HepG2 (cell line): ENCODE measurements at regions not wholly inside any gene's neighbourhood (a gene's known extent, or its start where the extent isn't known, plus 50 kb on each side); places are given as distances from the start of the nearest gene placed in this dataset.

Experiments used
- ATAC-seq: fragments of 200-7000 bp; cut with Tn5 transposase; 3 replicates; pipeline ENCODE4 v1.9.1; 2020; ENCODE audit warnings: mild to moderate bottlenecking, moderate library complexity
- BruUV-seq: library from RNA; stranded (reverse); fragments of 400-500 nt; replicated peaks from 2 replicates; lab custom pipeline; 2021; lab: Mats Ljungman, UMichigan
- CTCF ChIA-PET: fragments of 300-600 bp; formaldehyde crosslinking; extraction: SDS; loops from one replicate; lab custom pipeline; 2021; ENCODE audit warnings: low total read pairs, inconsistent platforms, low intra/inter-chr PET ratio; lab: Yijun Ruan, JAX
- POLR2A ChIA-PET: fragments of 350-600 bp; sonication (Branson Sonifier 250); formaldehyde crosslinking; loops from one replicate; lab custom pipeline; 2020; ENCODE audit warnings: antibody characterized with exemption, inconsistent platforms; lab: Yijun Ruan, JAX
- DNase-seq: peaks from one replicate; pipeline ENCODE4 v3.0.0-alpha.2; 2015; ENCODE audit warnings: low spot score
- FAIRE-seq: peaks from 3 replicates; lab custom pipeline; 2011; peaks lifted over from hg19 to GRCh38; lab: Jason Lieb, UNC
- H2AFZ ChIP-seq: one replicate; pipeline ENCODE4 v1.6.1; 2011; ENCODE audit warnings: low read length, inconsistent platforms
- H3K27ac ChIP-seq: fragments of 300-600 bp; 3 replicates; pipeline ENCODE4 v1.8.0; 2011; ENCODE audit warnings: mixed run types, mild to moderate bottlenecking, mixed read lengths, low read length, inconsistent platforms; ENCODE audit not compliant: insufficient read depth; ENCODE audit errors: extremely low read length
- H3K27me3 ChIP-seq, 2 experiments: fragments of 200-600 bp in 1 of 2; 2 replicates in 1 of 2; 3 replicates in 1 of 2; pipeline versions ENCODE4 v1.6.0 to v1.8.0; 2011; ENCODE audit warnings: low read length in 2 of 2, mild to moderate bottlenecking in 2 of 2, moderate library complexity in 2 of 2, inconsistent platforms in 1 of 2; ENCODE audit not compliant: insufficient read depth in 2 of 2, control insufficient read depth in 1 of 2
- H3K36me3 ChIP-seq, 2 experiments: fragments of 200-600 bp in 1 of 2; replicated peaks in 1 of 2; 2 replicates in 1 of 2; 3 replicates in 1 of 2; pipeline versions ENCODE4 v1.5.1 to v1.8.0; 2011; ENCODE audit warnings: low read length in 2 of 2, inconsistent platforms in 1 of 2; ENCODE audit not compliant: insufficient read depth in 2 of 2, control insufficient read depth in 1 of 2
- H3K4me1 ChIP-seq: 2 replicates; pipeline ENCODE4 v1.5.1; 2012; ENCODE audit warnings: low read length, inconsistent platforms; ENCODE audit not compliant: insufficient read depth
- H3K4me2 ChIP-seq: 2 replicates; pipeline ENCODE4 v1.6.0; 2011; ENCODE audit warnings: low read depth, low read length, inconsistent platforms
- H3K4me3 ChIP-seq, 3 experiments: fragments of 200-600 bp in 1 of 3; sonication (generic), shearing (Covaris generic) in 1 of 3; replicated peaks in 1 of 3; 2 replicates each; pipeline ENCODE4 v1.5.1; 2011 to 2016; ENCODE audit warnings: low read length in 3 of 3, inconsistent platforms in 2 of 3, low read depth in 2 of 3, mild to moderate bottlenecking in 2 of 3, control low read depth in 1 of 3, mixed read lengths in 1 of 3; ENCODE audit not compliant: insufficient read depth in 1 of 3
- H3K79me2 ChIP-seq: one replicate; pipeline ENCODE4 v1.6.1; 2011; ENCODE audit warnings: low read length, inconsistent platforms; ENCODE audit not compliant: insufficient read depth
- H3K9ac ChIP-seq: 2 replicates; pipeline ENCODE4 v1.6.0; 2011; ENCODE audit warnings: mild to moderate bottlenecking, low read depth, low read length, inconsistent platforms; ENCODE audit not compliant: insufficient read depth
- H3K9me3 ChIP-seq: 2 replicates; pipeline ENCODE4 v1.5.1; 2012; ENCODE audit warnings: mild to moderate bottlenecking, low read length
- H4K20me1 ChIP-seq: 2 replicates; pipeline ENCODE4 v1.6.0; 2011; ENCODE audit warnings: inconsistent platforms, mild to moderate bottlenecking, low read length, moderate library complexity; ENCODE audit not compliant: insufficient read depth
- CHCHD3 ChIP-seq: sonication (generic); formaldehyde crosslinking; IDR thresholded peaks from 2 replicates; pipeline ENCODE4 v1.8.0; 2022; ENCODE audit warnings: mild to moderate bottlenecking, missing genetic modification reagents, moderate library complexity
- CREB1 ChIP-seq, 2 experiments: fragments of 450-650 bp in 1 of 2; IDR thresholded peaks; 2 replicates each; pipeline ENCODE4 v1.6.1; 2016 to 2017; ENCODE audit warnings: control low read depth in 1 of 2, mild to moderate bottlenecking in 1 of 2, missing compliant biosample characterization in 1 of 2, missing genetic modification characterization in 1 of 2
- FOSL2 ChIP-seq: sonication (generic); formaldehyde crosslinking; IDR thresholded peaks from 2 replicates; pipeline ENCODE4 v1.4.0; 2020; ENCODE audit warnings: missing genetic modification reagents
- HMGA1 ChIP-seq: sonication (generic); formaldehyde crosslinking; conservative IDR thresholded peaks from 2 replicates; pipeline ENCODE4 v1.4.0; 2020; ENCODE audit warnings: missing genetic modification reagents
- KAT7 ChIP-seq: IDR thresholded peaks from 2 replicates; pipeline ENCODE4 v1.6.1; 2018; ENCODE audit warnings: borderline replicate concordance, missing compliant biosample characterization
- STAG1 ChIP-seq: sonication (generic); formaldehyde crosslinking; IDR thresholded peaks from 2 replicates; pipeline ENCODE4 v1.4.0; 2020; ENCODE audit warnings: missing genetic modification reagents
- ZKSCAN1 ChIP-seq: fragments of 150-350 bp; IDR thresholded peaks from 2 replicates; pipeline ENCODE4 v1.6.1; 2014; ENCODE audit warnings: low read length
- ZNF124 ChIP-seq: sonication (generic); formaldehyde crosslinking; IDR thresholded peaks from 2 replicates; pipeline ENCODE4 v1.4.0; 2020; ENCODE audit warnings: missing genetic modification reagents
- ZZZ3 ChIP-seq: sonication (generic); formaldehyde crosslinking; IDR thresholded peaks from 2 replicates; pipeline ENCODE4 v1.4.0; 2020; ENCODE audit warnings: missing genetic modification reagents, mild to moderate bottlenecking, borderline replicate concordance
- WGBS: methylation state at CpG from one replicate; pipeline ENCODE4 v1.1.6; 2017; ENCODE audit warnings: low lambda C conversion rate; 5-methylcytosine and 5-hydroxymethylcytosine counted together
- in situ Hi-C: cut with HindIII; loops from 2 replicates; pipeline ENCODE4 v1.10.0; 2017; ENCODE audit warnings: low pct_unique_long_range_greater_than_20kb; ENCODE audit not compliant: extremely low pct_ligation_motif_present
- intact Hi-C: fragments of 100-400 bp; cut with micrococcal nuclease; formaldehyde crosslinking; loops from one replicate; pipeline ENCODE4 v1.10.0; 2022; ENCODE audit not compliant: unreplicated experiment
- TF ChIP-seq, protein P1 (sequence below): sonication (generic); formaldehyde crosslinking; IDR thresholded peaks from 2 replicates; pipeline ENCODE4 v1.5.0; 2020; ENCODE audit warnings: mild to moderate bottlenecking, missing genetic modification reagents, moderate library complexity
- TF ChIP-seq, protein P2 (sequence below): sonication (generic); formaldehyde crosslinking; IDR thresholded peaks from 2 replicates; pipeline ENCODE4 v1.4.0; 2020; ENCODE audit warnings: missing genetic modification reagents, mild to moderate bottlenecking, borderline replicate concordance
- TF ChIP-seq, protein P3 (sequence below): fragments of 450-650 bp; IDR thresholded peaks from 2 replicates; pipeline ENCODE4 v1.6.1; 2016

DNA sequence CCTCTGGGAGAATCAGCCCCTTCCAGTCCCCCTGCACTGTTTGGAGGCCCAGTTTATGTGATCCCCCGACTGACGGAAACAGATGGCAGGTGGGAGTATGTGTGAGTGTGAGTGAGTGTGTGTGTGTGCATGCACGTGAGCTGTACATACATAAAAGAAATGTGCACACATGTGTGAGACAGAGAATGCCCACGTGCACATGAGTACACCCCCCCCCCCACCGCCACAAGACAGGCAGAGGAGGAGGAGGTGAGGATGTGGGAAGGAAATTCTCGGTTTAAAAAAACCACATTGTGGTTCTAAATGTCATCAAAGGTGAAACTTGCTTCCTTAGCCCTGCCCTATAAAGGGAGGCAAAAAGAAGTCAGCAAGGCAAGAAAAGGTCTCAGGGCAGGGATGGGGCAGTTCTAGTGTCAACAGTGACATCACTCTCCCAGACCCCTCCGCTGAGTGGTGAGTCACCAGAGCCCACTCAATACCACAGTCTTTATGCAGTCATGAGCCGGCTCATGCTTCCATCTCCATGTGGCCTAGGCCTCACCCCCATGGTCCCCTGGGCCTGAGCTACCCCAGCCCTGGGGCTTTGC, 79.2 kb upstream of the HSPA9 start:
- H3K27me3 ChIP-seq = peaks cover 6 to 29% of the 10 kb centered on the region in 2 experiments; a peak in 3 of 5 replicates

DNA sequence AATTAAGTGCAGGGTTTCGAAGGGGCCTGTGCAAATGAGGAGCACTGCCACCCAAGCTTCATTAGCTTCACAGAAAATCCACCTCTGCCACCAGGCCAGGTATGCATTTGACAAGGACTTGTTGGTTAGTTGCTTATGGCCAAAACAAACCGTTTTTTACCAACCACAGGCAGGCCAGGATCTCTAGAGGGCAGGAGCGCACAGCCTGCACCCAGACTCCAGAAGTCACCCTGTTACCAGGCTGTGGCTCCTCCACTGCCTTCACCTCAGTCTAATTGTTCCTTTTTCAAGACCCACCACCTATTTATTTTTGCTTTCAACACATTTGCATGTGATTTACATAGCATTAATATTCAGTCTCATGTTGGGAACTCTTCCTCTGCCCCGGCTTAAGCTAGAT, 78.3 kb upstream of the HSPA9 start:
- Histone ChIP-seq H2AFZ (no peak overlapping the region), H3K4me3 (no peak overlapping the region), H3K27ac (no peak overlapping the region), H3K79me2 (no peaks in the 10 kb centered on the region), H3K36me3 (no peaks in the 10 kb centered on the region), H3K27me3 (peaks cover 7 to 29% of the 10 kb centered on the region in 2 experiments; a peak in 3 of 5 replicates), H3K4me1 (peaks cover 9% of the 10 kb centered on the region; the same call in 1 of the 2 replicates), H3K9ac (no peak overlapping the region), H3K9me3 (no peaks in the 10 kb centered on the region), H3K4me2 (no peak overlapping the region), H4K20me1 (no peaks in the 10 kb centered on the region)
- FAIRE-seq (no peak), DNase-seq (no peak), ATAC-seq (0 out of 3 replicates have a peak, but pooled peaks have one; percentile 43)
- intact Hi-C loops = no loop called here
- WGBS = 19% methylated on average over 3 of the region's 4 CpGs
- in situ Hi-C loops = no loop called here
- POLR2A ChIA-PET = no interaction called here
- no TSS peak for BruUV-seq
- CTCF ChIA-PET = no interaction called here
- TF ChIP-seq ZKSCAN1 = no peak
- no peak for TF ChIP-seq ZNF124
- no peak for TF ChIP-seq HMGA1 (CRISPR knock-in tag)
- TF ChIP-seq, protein P1, sequence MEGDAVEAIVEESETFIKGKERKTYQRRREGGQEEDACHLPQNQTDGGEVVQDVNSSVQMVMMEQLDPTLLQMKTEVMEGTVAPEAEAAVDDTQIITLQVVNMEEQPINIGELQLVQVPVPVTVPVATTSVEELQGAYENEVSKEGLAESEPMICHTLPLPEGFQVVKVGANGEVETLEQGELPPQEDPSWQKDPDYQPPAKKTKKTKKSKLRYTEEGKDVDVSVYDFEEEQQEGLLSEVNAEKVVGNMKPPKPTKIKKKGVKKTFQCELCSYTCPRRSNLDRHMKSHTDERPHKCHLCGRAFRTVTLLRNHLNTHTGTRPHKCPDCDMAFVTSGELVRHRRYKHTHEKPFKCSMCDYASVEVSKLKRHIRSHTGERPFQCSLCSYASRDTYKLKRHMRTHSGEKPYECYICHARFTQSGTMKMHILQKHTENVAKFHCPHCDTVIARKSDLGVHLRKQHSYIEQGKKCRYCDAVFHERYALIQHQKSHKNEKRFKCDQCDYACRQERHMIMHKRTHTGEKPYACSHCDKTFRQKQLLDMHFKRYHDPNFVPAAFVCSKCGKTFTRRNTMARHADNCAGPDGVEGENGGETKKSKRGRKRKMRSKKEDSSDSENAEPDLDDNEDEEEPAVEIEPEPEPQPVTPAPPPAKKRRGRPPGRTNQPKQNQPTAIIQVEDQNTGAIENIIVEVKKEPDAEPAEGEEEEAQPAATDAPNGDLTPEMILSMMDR (CRISPR knock-in tag) = peak; percentile 48
- no peak for TF ChIP-seq CREB1 (IDR thresholded peaks at IDR 0.05)
- no peak for TF ChIP-seq CREB1 (CRISPR knock-in tag; IDR thresholded peaks at IDR 0.05)
- TF ChIP-seq ZZZ3 (CRISPR knock-in tag) = no peak
- peak; percentile 48 for TF ChIP-seq STAG1 (CRISPR knock-in tag)
- TF ChIP-seq, protein P2, sequence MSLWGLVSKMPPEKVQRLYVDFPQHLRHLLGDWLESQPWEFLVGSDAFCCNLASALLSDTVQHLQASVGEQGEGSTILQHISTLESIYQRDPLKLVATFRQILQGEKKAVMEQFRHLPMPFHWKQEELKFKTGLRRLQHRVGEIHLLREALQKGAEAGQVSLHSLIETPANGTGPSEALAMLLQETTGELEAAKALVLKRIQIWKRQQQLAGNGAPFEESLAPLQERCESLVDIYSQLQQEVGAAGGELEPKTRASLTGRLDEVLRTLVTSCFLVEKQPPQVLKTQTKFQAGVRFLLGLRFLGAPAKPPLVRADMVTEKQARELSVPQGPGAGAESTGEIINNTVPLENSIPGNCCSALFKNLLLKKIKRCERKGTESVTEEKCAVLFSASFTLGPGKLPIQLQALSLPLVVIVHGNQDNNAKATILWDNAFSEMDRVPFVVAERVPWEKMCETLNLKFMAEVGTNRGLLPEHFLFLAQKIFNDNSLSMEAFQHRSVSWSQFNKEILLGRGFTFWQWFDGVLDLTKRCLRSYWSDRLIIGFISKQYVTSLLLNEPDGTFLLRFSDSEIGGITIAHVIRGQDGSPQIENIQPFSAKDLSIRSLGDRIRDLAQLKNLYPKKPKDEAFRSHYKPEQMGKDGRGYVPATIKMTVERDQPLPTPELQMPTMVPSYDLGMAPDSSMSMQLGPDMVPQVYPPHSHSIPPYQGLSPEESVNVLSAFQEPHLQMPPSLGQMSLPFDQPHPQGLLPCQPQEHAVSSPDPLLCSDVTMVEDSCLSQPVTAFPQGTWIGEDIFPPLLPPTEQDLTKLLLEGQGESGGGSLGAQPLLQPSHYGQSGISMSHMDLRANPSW (CRISPR knock-in tag) = no peak

More for the DNA sequence above, 79.2 kb upstream of the HSPA9 start:
- Histone ChIP-seq H3K4me2 (no peak overlapping the region), H3K27ac (no peak overlapping the region), H3K4me3 (no peak overlapping the region), H2AFZ (no peak overlapping the region), H3K9me3 (no peaks in the 10 kb centered on the region), H4K20me1 (no peaks in the 10 kb centered on the region), H3K79me2 (no peaks in the 10 kb centered on the region), H3K9ac (no peak overlapping the region), H3K36me3 (no peaks in the 10 kb centered on the region), H3K4me1 (peaks cover 9% of the 10 kb centered on the region; the same call in 1 of the 2 replicates)
- TF ChIP-seq CHCHD3 (CRISPR knock-in tag) = no peak
- TF ChIP-seq, protein P3, sequence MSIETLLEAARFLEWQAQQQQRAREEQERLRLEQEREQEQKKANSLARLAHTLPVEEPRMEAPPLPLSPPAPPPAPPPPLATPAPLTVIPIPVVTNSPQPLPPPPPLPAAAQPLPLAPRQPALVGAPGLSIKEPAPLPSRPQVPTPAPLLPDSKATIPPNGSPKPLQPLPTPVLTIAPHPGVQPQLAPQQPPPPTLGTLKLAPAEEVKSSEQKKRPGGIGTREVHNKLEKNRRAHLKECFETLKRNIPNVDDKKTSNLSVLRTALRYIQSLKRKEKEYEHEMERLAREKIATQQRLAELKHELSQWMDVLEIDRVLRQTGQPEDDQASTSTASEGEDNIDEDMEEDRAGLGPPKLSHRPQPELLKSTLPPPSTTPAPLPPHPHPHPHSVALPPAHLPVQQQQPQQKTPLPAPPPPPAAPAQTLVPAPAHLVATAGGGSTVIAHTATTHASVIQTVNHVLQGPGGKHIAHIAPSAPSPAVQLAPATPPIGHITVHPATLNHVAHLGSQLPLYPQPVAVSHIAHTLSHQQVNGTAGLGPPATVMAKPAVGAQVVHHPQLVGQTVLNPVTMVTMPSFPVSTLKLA = peak; percentile 74
- no peak for TF ChIP-seq KAT7 (CRISPR knock-in tag)
- peak; percentile 59 for TF ChIP-seq FOSL2 (CRISPR knock-in tag)
- TF ChIP-seq CREB1 (IDR thresholded peaks at IDR 0.05) = 0 out of 2 replicates have a peak, but pooled peaks have one; percentile 34
- no peak for TF ChIP-seq CREB1 (CRISPR knock-in tag; IDR thresholded peaks at IDR 0.05)
- in situ Hi-C loops (no loop called here), intact Hi-C loops (no loop called here)
- no TSS peak for BruUV-seq
- no peak for DNase-seq
- CTCF ChIA-PET = no interaction called here
- no peak for ATAC-seq
- 32% methylated on average over 7 of the region's 8 CpGs for WGBS
- FAIRE-seq = no peak
- POLR2A ChIA-PET = no interaction called here
